HG02571 (cell line): ENCODE measurements at regions not wholly inside any gene's neighbourhood (a gene's known extent, or its start where the extent isn't known, plus 50 kb on each side); places are given as distances from the start of the nearest gene placed in this dataset.

Experiments
- ATAC-seq: cut with Tn5 transposase; IDR thresholded peaks from one replicate; pipeline ENCODE4 v1.9.1; 2021; ENCODE audit warnings: mild to moderate bottlenecking, moderate library complexity; ENCODE audit not compliant: unreplicated experiment

GRCh38 chr3:181855825-181856224, 144.1 kb downstream of the SOX2 start:
- ATAC-seq = no peak

DNA sequence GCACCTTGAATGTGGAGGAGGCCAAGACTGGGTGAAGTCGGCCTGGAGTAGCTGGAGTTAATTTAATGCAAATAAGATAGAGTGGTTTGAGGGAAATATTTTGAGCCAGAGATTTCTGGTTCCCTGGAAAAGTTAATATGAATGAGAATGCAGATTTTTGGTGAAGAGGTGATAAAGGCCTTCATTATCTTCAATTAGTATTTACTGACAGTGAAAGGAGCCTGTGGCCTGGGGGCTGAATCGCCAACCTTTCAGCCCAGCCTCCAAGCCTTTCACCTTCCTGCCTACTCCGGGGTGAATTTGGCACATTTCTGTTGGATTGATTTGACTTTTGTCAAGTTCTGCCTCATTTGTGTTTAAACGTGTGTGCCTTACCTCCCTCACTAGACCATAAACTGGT, 147.8 kb downstream of the SOX2 start:
- ATAC-seq = no peak

DNA sequence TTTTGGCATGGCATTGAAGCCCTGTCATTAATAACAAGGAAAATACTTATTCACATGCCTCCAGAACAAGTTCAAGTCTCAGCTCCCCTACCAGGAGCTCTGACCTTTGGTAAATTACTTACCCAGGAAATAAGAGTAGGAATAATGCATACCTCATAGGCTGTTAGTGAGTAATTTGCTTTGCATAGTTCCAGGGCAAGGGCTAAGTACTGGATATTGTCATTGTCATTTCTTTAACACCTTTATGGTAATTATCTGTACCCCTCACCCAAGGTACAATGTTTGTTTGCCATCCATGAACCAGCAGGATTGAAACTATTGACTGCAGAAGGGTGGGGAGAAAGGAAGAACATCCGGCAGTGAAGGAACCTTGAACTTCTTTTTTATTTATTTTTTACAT, 148.5 kb downstream of the SOX2 start:
- ATAC-seq = no peak

GRCh38 chr3:181862502-181862901, 150.8 kb downstream of the SOX2 start:
- ATAC-seq = no peak

- no peak for ATAC-seq
Measured at GRCh38 chr3:181868576-181869082, 156.9 kb downstream of the SOX2 start.

DNA sequence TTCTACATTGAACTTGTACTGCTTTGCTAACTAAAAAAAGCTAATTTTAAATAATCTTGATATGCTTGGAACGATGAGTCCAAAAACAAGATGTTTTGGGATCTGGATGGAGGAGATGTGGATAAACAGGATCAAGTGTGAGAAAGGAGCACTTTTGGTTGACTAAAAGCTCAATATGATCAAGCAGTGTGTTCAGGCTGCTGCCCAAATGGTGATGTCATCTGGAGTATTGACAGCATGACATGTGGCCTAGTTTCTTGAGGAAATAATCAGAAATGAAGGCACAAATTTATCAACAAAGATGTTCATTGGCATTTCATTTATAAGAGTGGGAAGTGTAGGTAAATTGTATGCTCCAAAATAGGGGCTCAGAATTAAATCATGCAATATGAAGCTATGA, 161.2 kb downstream of the SOX2 start:
- no peak for ATAC-seq

DNA sequence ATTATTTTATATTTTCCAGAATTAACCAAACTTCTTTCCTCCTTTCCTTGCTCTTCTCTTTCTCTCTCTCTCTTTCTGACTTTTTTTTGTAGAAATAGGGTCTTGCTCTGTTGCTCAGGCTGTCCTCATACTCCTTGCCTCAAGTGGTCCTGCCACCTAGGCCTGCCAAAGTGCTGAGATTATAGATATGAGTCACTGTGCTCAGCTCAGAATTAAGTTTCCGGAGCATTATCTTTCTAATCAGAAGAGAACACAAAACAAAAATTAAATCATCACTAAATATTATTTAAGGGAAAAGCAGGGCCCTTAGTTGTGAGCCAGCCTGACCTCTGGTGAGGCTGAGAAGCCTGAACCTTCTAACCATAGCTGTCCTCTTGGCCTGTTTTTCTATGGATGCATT, 168.2 kb downstream of the SOX2 start:
- ATAC-seq = no peak

- no peak for ATAC-seq
Measured at GRCh38 chr3:181880331-181880730, 168.6 kb downstream of the SOX2 start.

GRCh38 chr3:181881749-181882148, 170.0 kb downstream of the SOX2 start:
- ATAC-seq = no peak

DNA sequence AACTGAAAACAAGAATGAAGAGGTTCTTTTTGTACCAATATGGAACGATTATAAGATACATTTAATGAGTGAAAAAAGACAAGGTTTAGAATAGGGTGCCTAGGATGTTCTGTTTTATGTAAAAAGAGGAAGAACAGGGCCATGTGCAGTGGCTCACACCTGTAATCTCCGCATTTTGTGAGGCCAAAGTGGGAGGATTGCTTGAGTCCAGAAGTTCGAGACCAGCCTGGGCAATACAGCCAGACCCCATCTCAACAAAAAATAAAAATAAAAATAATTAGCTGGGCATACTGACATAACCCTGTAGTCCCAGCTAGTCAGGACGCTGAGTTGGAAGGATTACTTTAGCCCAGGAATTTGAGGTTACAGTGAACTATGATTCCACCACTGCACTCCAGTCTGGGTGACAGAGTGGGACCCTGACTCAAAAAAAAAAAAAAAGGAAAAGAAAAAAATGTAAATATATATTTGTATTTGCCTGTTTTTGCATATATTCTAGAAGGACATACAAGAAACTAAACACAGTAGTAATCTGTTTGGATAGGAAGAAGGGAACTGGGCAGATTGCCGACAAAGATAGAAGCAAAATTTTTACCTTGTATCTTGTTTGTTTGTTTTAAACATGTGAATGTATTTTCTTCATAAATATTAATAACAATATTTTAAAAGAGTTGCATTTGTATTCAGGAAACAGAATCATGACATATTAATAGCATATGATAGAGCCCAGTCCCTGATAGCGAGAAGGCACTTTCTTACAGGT, 174.3 kb downstream of the SOX2 start:
- ATAC-seq = no peak

- no peak for ATAC-seq
Measured at GRCh38 chr3:181886676-181887075, 175.0 kb downstream of the SOX2 start.

DNA sequence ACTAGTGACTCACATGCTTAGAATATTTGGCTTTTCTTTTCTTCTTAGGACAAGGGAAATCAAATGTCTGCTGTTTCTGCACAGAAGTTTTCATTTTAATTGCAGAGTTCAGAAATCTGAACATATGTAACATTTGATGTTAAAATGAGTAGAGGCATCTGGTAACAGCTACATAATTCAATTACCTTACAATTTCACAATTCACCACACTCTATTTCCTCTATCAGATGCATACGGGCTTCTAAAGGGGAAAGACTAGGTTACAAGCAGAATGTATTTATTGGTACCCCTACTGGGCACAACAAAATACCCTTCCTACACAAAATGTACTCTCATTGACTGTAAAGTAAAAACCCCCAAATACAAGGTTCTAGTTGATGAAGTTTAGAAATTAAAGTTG, 176.0 kb downstream of the SOX2 start:
- no peak for ATAC-seq

- ATAC-seq = no peak
Measured at GRCh38 chr3:181888234-181888633, 176.5 kb downstream of the SOX2 start.

- ATAC-seq = no peak
Measured at GRCh38 chr3:181892848-181893247, 181.1 kb downstream of the SOX2 start.

DNA sequence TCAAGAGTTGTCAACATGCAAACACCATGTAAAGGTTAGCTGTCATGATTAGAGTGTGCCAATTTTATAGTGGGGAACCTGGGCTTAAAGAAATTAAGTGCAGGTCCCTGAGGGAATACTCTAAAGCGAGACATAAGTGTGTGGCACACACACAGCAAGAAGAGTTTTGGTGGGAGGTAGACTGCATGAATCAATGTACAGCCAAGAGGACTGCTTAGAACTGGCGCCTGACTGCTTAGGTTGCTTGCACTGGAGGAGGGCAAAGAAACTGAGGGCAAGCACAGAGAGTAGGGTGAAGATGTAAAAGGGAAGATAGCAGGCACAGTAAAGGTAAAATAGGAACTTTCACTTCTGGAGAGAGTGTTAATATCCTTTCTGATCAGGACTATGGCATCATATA, 184.9 kb downstream of the SOX2 start:
- no peak for ATAC-seq

DNA sequence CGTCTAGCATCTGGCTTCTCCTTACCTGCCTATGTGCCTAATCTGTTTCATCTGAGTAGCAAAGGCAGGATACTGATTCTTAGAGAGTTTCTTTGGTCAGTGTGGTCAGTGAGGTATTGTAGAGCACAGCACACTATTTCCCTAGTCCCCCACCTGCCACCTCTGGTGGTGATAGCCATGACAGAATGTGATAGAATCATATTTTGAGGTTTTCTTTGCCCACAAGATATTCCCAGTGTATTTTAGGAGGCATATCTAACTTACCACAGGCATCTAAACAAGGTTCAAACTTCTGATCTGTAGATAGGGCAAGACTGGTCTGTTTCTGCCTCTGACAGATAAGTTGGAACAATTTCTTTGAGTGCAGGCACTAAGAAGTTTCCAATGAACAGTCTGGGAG, 188.0 kb downstream of the SOX2 start:
- ATAC-seq = no peak

GRCh38 chr3:181901626-181902025, 189.9 kb downstream of the SOX2 start:
- no peak for ATAC-seq

DNA sequence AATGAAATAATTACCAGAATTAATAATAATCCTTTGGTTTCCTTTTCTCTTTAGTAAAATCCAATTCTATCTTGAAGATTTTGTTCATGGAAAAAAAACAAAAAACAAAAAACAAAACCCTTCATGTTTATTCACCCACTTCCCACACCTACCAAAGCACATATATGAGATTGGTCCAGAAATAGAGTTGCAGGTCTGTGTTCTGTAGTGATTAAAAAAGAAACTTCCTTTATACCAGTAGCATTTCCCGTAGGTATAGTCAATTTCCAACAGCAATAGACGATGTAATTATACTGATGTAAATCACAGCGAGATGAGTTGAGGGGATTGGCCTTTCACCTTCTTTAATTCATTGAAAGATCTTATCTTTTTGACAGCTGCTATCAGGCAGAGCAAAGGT, 194.6 kb downstream of the SOX2 start:
- no peak for ATAC-seq

- ATAC-seq = no peak
Measured at GRCh38 chr3:181909241-181909640, 197.5 kb downstream of the SOX2 start.

GRCh38 chr3:181912384-181912783, 200.7 kb downstream of the SOX2 start:
- ATAC-seq = no peak

DNA sequence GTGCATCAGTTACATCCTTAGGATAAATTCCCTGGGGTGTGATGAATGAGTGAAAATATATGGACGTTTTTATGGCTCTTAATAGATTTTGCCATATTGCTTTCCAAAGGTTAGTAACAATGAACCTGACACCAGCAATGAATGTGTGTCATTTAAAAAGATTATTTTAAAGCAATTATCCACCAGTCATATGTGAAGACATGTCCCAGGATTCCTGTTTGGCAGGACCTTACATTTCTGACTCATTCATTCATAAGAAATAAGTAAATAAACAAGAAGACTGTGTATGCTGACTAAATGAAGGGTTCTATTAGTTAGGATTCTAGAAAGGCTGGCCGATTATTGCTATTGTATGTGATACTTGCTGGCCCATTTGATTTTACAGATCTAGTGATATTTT, 201.5 kb downstream of the SOX2 start:
- ATAC-seq = no peak

- no peak for ATAC-seq
Measured at GRCh38 chr3:181915551-181915950, 203.8 kb downstream of the SOX2 start.

- no peak for ATAC-seq
Measured at GRCh38 chr3:181916013-181916412, 204.3 kb downstream of the SOX2 start.
